ENCODE measurements at regions not wholly inside any gene's neighbourhood (a gene's known extent, or its start where the extent isn't known, plus 50 kb on each side); places are given as distances from the start of the nearest gene placed in this dataset.

GRCh38 chr1:69038379-69038778, 529.3 kb upstream of the LRRC7 start:
- TF ChIP-seq POLR2A (IDR thresholded peaks at IDR 0.05; ENCODE audit: low read length) (no peak), FOSB (CRISPR knock-in tag; IDR thresholded peaks at IDR 0.05) (no peak), RFX5 (IDR thresholded peaks at IDR 0.05) (no peak), REST (IDR thresholded peaks at IDR 0.05) (no peak), CTCF (IDR thresholded peaks at IDR 0.05) (no peak), ESRRA (IDR thresholded peaks at IDR 0.05; ENCODE audit: borderline replicate concordance, low read length) (no peak), RNF2 (IDR thresholded peaks at IDR 0.05; ENCODE audit: borderline replicate concordance, low read depth) (no peak), JUNB (IDR thresholded peaks at IDR 0.05) (no peak), MYC (IDR thresholded peaks at IDR 0.05; ENCODE audit: borderline replicate concordance, low read length) (no peak), EP300 (IDR thresholded peaks at IDR 0.05) (no peak), SREBF2 (IDR thresholded peaks at IDR 0.05) (no peak), MAFK (IDR thresholded peaks at IDR 0.05; ENCODE audit: partially characterized antibody) (no peak)

Measured in A549 (cell line).